GM19240 (cell line): ENCODE measurements at regions not wholly inside any gene's neighbourhood (a gene's known extent, or its start where the extent isn't known, plus 50 kb on each side); places are given as distances from the start of the nearest gene placed in this dataset.
"Not testable (repeated sequence)": the region's sequence is repeated elsewhere in the genome, so short reads cannot be mapped to it uniquely, and the experiment has no call there.

Experiments used
- DNase-seq: peaks from one replicate; pipeline ENCODE4 v3.0.0; 2011; ENCODE audit warnings: low spot score; ENCODE audit not compliant: insufficient read length

- no peak for DNase-seq
Observed at GRCh38 chr12:84397263-84397662, 515.3 kb downstream of the SLC6A15 start.

- not testable (repeated sequence) for DNase-seq
Observed at GRCh38 chr12:84391176-84391575, 521.4 kb downstream of the SLC6A15 start.

GRCh38 chr12:84384384-84384783 is 528.2 kb downstream of the SLC6A15 start:
- DNase-seq, result no peak

- DNase-seq, result not testable (repeated sequence)
Observed at GRCh38 chr12:84382486-84382885, 530.1 kb downstream of the SLC6A15 start.

- DNase-seq, result no peak
Observed at GRCh38 chr12:84376320-84376719, 536.3 kb downstream of the SLC6A15 start.

- no peak for DNase-seq
Observed at GRCh38 chr12:84375449-84376170, 537.0 kb downstream of the SLC6A15 start.

- no peak for DNase-seq
Observed at GRCh38 chr12:84362552-84362897, 550.1 kb downstream of the SLC6A15 start.

- no peak for DNase-seq
Observed at GRCh38 chr12:84361651-84362551, 550.7 kb downstream of the SLC6A15 start.

- no peak for DNase-seq
Observed at GRCh38 chr12:84357314-84357713, 555.3 kb downstream of the SLC6A15 start.

GRCh38 chr12:84356224-84356623 is 556.4 kb downstream of the SLC6A15 start:
- no peak for DNase-seq

GRCh38 chr12:84355561-84355960 is 557.0 kb downstream of the SLC6A15 start:
- no peak for DNase-seq

GRCh38 chr12:84348582-84348981 is 564.0 kb downstream of the SLC6A15 start:
- no peak for DNase-seq

GRCh38 chr12:84341467-84342193 is 571.0 kb downstream of the SLC6A15 start:
- no peak for DNase-seq

GRCh38 chr12:84336231-84336630 is 576.4 kb downstream of the SLC6A15 start:
- DNase-seq, result no peak

- DNase-seq, result no peak
Observed at GRCh38 chr12:84329938-84330337, 582.7 kb downstream of the SLC6A15 start.

GRCh38 chr12:84315926-84316325 is 596.7 kb downstream of the SLC6A15 start:
- no peak for DNase-seq

- DNase-seq, result no peak
Observed at GRCh38 chr12:84313323-84313675, 599.3 kb downstream of the SLC6A15 start.

- no peak for DNase-seq
Observed at GRCh38 chr12:84308211-84308610, 604.4 kb downstream of the SLC6A15 start.

- DNase-seq, result no peak
Observed at GRCh38 chr12:84305144-84305543, 607.5 kb downstream of the SLC6A15 start.

- DNase-seq, result no peak
Observed at GRCh38 chr12:84294246-84294645, 618.4 kb downstream of the SLC6A15 start.

- no peak for DNase-seq
Observed at GRCh38 chr12:84290168-84290567, 622.4 kb downstream of the SLC6A15 start.

- DNase-seq, result no peak
Observed at GRCh38 chr12:84277986-84278385, 634.6 kb downstream of the SLC6A15 start.
